ENCODE measurements at regions not wholly inside any gene's neighbourhood (a gene's known extent, or its start where the extent isn't known, plus 50 kb on each side); places are given as distances from the start of the nearest gene placed in this dataset.
"Not testable (repeated sequence)": the region's sequence is repeated elsewhere in the genome, so short reads cannot be mapped to it uniquely, and the experiment has no call there.

GRCh38 chr2:89213151-89213550 is 521.7 kb downstream of the RPIA start:
- H3K9ac ChIP-seq (ENCODE audit: insufficient read depth, low read length, poor library complexity, severe bottlenecking); H3K4me3 ChIP-seq (replicated peaks in 1 of 3; ENCODE audit: low read depth in 2 of 3, low read length in 3 of 3); H3K27me3 ChIP-seq (ENCODE audit: control insufficient read depth in 2 of 2, insufficient read depth in 2 of 2, low read length in 2 of 2); H3K79me2 ChIP-seq (ENCODE audit: insufficient read depth, low read length); H3K27ac Mint-ChIP-seq; H3K4me2 ChIP-seq (replicated peaks; ENCODE audit: extremely low read depth, low read length, poor library complexity, severe bottlenecking); H3K4me1 Mint-ChIP-seq; H4K20me1 ChIP-seq (ENCODE audit: insufficient read depth, low read length); H3K4me3 Mint-ChIP-seq; H3K9me3 ChIP-seq (replicated peaks in 1 of 2; ENCODE audit: control insufficient read depth in 1 of 2, insufficient read depth in 1 of 2, low read length in 2 of 2); H3K27me3 Mint-ChIP-seq (ENCODE audit: low read depth in 3 of 3); H3K4me1 ChIP-seq (ENCODE audit: control insufficient read depth in 1 of 2, insufficient read depth in 2 of 2, low read length in 2 of 2); intact Hi-C loops (cut with micrococcal nuclease); H3K36me3 Mint-ChIP-seq; H3K27ac ChIP-seq (ENCODE audit: low read depth in 1 of 2, low read length in 2 of 2); H3K36me3 ChIP-seq (replicated peaks in 1 of 2; ENCODE audit: control insufficient read depth in 1 of 2, insufficient read depth in 2 of 2, low read length in 2 of 2); H2AFZ ChIP-seq (ENCODE audit: insufficient read depth, low read depth, low read length, poor library complexity, severe bottlenecking); H3K9me3 Mint-ChIP-seq: not testable (repeated sequence)
- peak in 2 of 3 donors; percentile 46 to 68 for DNase-seq
- TF ChIP-seq CTCF (IDR thresholded peaks at IDR 0.05), result peak; percentile 43
- WGBS (ENCODE audit: insufficient coverage), result no CpG with 5 or more reads among the region's 3 CpGs

DNA sequence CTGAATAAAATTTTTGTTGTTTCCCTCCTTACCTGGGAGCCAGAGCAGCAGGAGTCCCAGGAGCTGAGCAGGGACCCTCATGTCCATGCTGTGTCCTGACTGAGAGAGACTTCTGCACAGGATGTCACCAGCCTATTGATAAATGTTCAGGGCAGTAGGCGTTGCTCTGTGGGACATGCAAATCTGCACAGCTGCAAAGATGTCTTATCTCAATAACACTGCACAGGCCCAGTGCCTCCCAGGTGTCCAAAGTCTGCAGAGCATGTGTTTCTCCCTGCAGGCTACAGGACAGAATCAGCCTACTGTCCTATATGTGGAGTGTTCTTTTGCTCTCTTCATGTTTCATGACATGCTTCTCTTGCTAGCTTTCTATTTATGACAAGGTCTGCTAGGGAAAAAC is 522.3 kb downstream of the RPIA start:
- H3K27ac Mint-ChIP-seq; H3K27me3 ChIP-seq (ENCODE audit: control insufficient read depth in 2 of 2, insufficient read depth in 2 of 2, low read length in 2 of 2); H3K4me3 ChIP-seq (replicated peaks in 1 of 3; ENCODE audit: low read depth in 2 of 3, low read length in 3 of 3); H3K9ac ChIP-seq (ENCODE audit: insufficient read depth, low read length, poor library complexity, severe bottlenecking); H3K36me3 ChIP-seq (replicated peaks in 1 of 2; ENCODE audit: control insufficient read depth in 1 of 2, insufficient read depth in 2 of 2, low read length in 2 of 2); H3K27me3 Mint-ChIP-seq (ENCODE audit: low read depth in 3 of 3); H3K4me1 Mint-ChIP-seq; H4K20me1 ChIP-seq (ENCODE audit: insufficient read depth, low read length); H3K9me3 Mint-ChIP-seq; H3K9me3 ChIP-seq (replicated peaks in 1 of 2; ENCODE audit: control insufficient read depth in 1 of 2, insufficient read depth in 1 of 2, low read length in 2 of 2); H3K4me3 Mint-ChIP-seq; H3K36me3 Mint-ChIP-seq; H2AFZ ChIP-seq (ENCODE audit: insufficient read depth, low read depth, low read length, poor library complexity, severe bottlenecking); DNase-seq; H3K4me2 ChIP-seq (replicated peaks; ENCODE audit: extremely low read depth, low read length, poor library complexity, severe bottlenecking); H3K79me2 ChIP-seq (ENCODE audit: insufficient read depth, low read length); H3K27ac ChIP-seq (ENCODE audit: low read depth in 1 of 2, low read length in 2 of 2); intact Hi-C loops (cut with micrococcal nuclease); H3K4me1 ChIP-seq (ENCODE audit: control insufficient read depth in 1 of 2, insufficient read depth in 2 of 2, low read length in 2 of 2): not testable (repeated sequence)
- no CpG with 5 or more reads among the region's 1 CpG for WGBS (ENCODE audit: insufficient coverage)

GRCh38 chr2:89221474-89221873 is 530.0 kb downstream of the RPIA start:
- H3K9me3 Mint-ChIP-seq; H3K79me2 ChIP-seq (ENCODE audit: insufficient read depth, low read length); H3K4me3 Mint-ChIP-seq; H3K4me1 ChIP-seq (ENCODE audit: control insufficient read depth in 1 of 2, insufficient read depth in 2 of 2, low read length in 2 of 2); H3K27ac Mint-ChIP-seq; intact Hi-C loops (cut with micrococcal nuclease); H3K27me3 Mint-ChIP-seq (ENCODE audit: low read depth in 3 of 3); H3K9me3 ChIP-seq (replicated peaks in 1 of 2; ENCODE audit: control insufficient read depth in 1 of 2, insufficient read depth in 1 of 2, low read length in 2 of 2); H3K4me1 Mint-ChIP-seq; H3K36me3 Mint-ChIP-seq; H3K27ac ChIP-seq (ENCODE audit: low read depth in 1 of 2, low read length in 2 of 2); H3K4me2 ChIP-seq (replicated peaks; ENCODE audit: extremely low read depth, low read length, poor library complexity, severe bottlenecking); H3K27me3 ChIP-seq (ENCODE audit: control insufficient read depth in 2 of 2, insufficient read depth in 2 of 2, low read length in 2 of 2); H2AFZ ChIP-seq (ENCODE audit: insufficient read depth, low read depth, low read length, poor library complexity, severe bottlenecking); H3K36me3 ChIP-seq (replicated peaks in 1 of 2; ENCODE audit: control insufficient read depth in 1 of 2, insufficient read depth in 2 of 2, low read length in 2 of 2); H3K9ac ChIP-seq (ENCODE audit: insufficient read depth, low read length, poor library complexity, severe bottlenecking); DNase-seq; H4K20me1 ChIP-seq (ENCODE audit: insufficient read depth, low read length); H3K4me3 ChIP-seq (replicated peaks in 1 of 3; ENCODE audit: low read depth in 2 of 3, low read length in 3 of 3): not testable (repeated sequence)
- WGBS (ENCODE audit: insufficient coverage), result no CpG with 5 or more reads among the region's 2 CpGs

DNA sequence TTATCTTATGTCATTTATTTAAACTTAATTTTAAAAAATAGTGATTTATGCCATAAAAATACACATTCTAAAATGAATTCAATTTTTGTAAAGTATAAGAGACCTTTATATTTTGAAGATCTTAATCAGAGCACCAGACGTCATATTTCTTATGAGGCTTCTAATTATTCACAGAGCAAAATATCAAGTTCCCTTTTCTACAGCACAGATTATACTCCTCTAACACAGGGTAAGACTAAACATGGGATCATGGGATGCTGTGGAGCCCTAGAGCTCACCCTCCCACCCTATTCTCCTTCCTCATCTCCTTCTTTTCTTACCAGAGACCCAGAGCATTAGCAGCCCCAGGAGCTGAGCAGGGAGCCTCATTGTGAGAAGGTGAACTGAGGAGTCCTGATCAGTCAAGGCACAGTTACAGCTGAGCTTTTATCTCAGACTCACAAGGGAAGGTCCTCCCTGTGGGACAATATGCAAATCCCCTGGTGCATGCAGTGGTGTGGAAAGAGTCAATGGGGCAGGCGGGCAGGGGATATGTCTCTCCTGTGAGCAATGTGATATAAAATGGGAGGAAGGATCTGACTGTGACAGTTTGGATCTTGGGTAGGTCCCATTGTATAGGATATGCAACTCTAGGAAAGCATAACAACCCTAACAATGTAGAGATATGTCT is 530.7 kb downstream of the RPIA start:
- H3K9me3 Mint-ChIP-seq; H3K27ac ChIP-seq (ENCODE audit: low read depth in 1 of 2, low read length in 2 of 2); intact Hi-C loops (cut with micrococcal nuclease); DNase-seq; H3K9ac ChIP-seq (ENCODE audit: insufficient read depth, low read length, poor library complexity, severe bottlenecking); H3K4me1 Mint-ChIP-seq; H3K27me3 Mint-ChIP-seq (ENCODE audit: low read depth in 3 of 3); H3K4me3 ChIP-seq (replicated peaks in 1 of 3; ENCODE audit: low read depth in 2 of 3, low read length in 3 of 3); H3K79me2 ChIP-seq (ENCODE audit: insufficient read depth, low read length); H3K36me3 Mint-ChIP-seq; H3K36me3 ChIP-seq (replicated peaks in 1 of 2; ENCODE audit: control insufficient read depth in 1 of 2, insufficient read depth in 2 of 2, low read length in 2 of 2); H3K4me2 ChIP-seq (replicated peaks; ENCODE audit: extremely low read depth, low read length, poor library complexity, severe bottlenecking); H3K4me3 Mint-ChIP-seq; H3K27me3 ChIP-seq (ENCODE audit: control insufficient read depth in 2 of 2, insufficient read depth in 2 of 2, low read length in 2 of 2); H3K4me1 ChIP-seq (ENCODE audit: control insufficient read depth in 1 of 2, insufficient read depth in 2 of 2, low read length in 2 of 2); H3K27ac Mint-ChIP-seq; H4K20me1 ChIP-seq (ENCODE audit: insufficient read depth, low read length); H3K9me3 ChIP-seq (replicated peaks in 1 of 2; ENCODE audit: control insufficient read depth in 1 of 2, insufficient read depth in 1 of 2, low read length in 2 of 2); H2AFZ ChIP-seq (ENCODE audit: insufficient read depth, low read depth, low read length, poor library complexity, severe bottlenecking): not testable (repeated sequence)
- WGBS (ENCODE audit: insufficient coverage), result no CpG with 5 or more reads among the region's 2 CpGs

All from CD14-positive monocyte (primary cell).